HG02943 (cell line): ENCODE measurements at regions not wholly inside any gene's neighbourhood (a gene's known extent, or its start where the extent isn't known, plus 50 kb on each side); places are given as distances from the start of the nearest gene placed in this dataset.
"Not testable (repeated sequence)": the region's sequence is repeated elsewhere in the genome, so short reads cannot be mapped to it uniquely, and the experiment has no call there.

Experiments used
- ATAC-seq: cut with Tn5 transposase; IDR thresholded peaks from one replicate; pipeline ENCODE4 v1.9.1; 2021; ENCODE audit warnings: mild to moderate bottlenecking, low read depth, moderate library complexity; ENCODE audit not compliant: unreplicated experiment

DNA sequence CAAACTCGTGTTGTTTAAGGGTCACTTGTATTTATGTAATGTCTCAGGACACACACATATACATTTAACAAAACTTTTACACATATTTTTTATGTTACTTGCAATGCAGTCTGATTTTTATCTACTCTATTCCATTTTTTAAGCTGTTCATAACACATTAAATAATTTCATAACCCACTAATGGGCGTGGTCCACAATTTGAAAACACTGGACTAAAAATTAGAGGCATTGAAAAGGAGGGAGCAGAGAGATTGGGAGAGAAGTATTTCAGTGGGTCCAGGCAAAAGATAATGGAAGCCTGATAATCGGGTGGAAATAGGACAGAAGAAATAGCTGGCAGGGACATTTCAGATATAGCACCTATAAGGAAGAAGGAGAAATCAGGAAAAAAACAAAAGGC is 597.3 kb upstream of the CLINT1 start:
- no peak for ATAC-seq

GRCh38 chr5:158451993-158452672 is 593.2 kb upstream of the CLINT1 start:
- no peak for ATAC-seq

GRCh38 chr5:158451203-158451992 is 592.5 kb upstream of the CLINT1 start:
- no peak for ATAC-seq

DNA sequence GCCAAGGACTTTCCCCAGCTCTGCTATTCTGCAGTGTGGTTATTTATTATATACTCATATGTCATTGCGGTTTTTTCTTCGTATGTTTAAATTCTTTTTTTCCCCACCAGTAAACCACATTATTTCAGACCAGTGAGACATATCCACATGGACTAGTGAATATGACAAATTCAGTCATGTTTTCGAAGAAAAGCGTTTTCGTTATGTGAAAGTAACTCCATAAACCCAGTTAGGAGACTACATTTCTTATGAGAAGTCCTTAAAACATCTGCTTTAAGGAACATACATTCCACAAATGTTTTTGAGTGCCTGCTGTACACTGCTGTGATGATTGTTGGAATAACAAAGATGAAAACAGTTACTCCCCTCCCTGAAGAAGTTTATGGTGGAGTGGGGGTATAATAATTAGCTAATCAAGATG is 591.8 kb upstream of the CLINT1 start:
- no peak for ATAC-seq

- ATAC-seq: not testable (repeated sequence)
Measured at GRCh38 chr5:158446761-158447160, 587.8 kb upstream of the CLINT1 start.

DNA sequence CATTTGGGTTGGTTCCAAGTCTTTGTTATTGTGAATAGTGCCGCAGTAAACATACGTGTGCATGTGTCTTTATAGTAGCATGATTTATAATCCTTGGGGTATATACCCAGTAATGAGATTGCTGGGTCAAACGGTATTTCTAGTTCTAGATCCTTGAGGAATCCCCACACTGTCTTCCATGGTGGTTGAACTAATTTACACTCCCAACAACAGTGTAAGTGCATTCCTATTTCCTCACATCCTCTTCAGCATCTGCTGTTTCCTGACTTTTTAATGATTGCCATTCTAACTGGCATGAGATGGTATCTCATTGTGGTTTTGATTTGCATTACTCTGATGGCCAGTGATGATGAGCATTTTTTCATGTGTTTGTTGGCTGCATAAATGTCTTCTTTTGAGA is 580.3 kb upstream of the CLINT1 start:
- ATAC-seq: not testable (repeated sequence)

GRCh38 chr5:158436271-158437065 is 577.5 kb upstream of the CLINT1 start:
- ATAC-seq: no peak

- ATAC-seq: peak; percentile 83
Measured at GRCh38 chr5:158435161-158435616, 576.2 kb upstream of the CLINT1 start.

DNA sequence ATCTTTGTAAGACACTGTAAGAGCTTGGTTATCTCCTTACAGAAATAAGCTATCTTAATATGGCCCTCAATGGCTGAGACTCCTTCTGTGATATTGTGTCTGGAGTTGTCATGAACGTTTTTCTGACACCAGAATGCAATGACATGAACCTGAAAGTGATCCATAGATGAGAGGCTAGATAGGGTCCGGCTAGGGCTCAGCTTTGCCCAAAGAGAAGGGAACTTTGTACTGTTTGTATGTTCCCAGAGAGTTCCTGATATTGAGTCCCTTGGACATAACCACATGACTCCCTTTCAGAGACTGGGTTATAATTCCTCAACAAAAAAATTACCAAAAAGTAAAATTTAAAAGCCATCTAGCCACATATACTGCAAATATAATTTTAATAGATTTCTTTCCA is 575.8 kb upstream of the CLINT1 start:
- peak; percentile 12 for ATAC-seq

DNA sequence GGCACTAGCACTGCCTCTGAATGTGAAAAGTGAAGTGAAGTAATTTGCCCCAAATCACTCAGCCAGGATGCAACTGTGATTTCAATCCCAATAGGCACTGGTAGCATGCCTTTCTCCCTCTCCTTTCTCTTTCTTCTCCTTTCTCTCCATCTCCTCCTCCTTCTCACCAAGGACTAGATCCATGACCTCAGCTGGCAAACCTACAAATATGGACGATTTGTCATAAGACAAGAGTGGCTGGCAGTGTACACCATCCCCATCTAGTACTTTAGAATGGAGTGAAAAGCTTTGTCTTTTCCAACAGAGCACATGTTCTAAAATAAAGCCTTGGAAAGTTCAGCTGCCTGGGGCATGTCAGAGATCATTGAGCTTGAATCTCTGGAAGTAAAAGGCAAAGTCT is 574.7 kb upstream of the CLINT1 start:
- ATAC-seq: no peak

- ATAC-seq: no peak
Measured at GRCh38 chr5:158431369-158432029, 572.6 kb upstream of the CLINT1 start.

DNA sequence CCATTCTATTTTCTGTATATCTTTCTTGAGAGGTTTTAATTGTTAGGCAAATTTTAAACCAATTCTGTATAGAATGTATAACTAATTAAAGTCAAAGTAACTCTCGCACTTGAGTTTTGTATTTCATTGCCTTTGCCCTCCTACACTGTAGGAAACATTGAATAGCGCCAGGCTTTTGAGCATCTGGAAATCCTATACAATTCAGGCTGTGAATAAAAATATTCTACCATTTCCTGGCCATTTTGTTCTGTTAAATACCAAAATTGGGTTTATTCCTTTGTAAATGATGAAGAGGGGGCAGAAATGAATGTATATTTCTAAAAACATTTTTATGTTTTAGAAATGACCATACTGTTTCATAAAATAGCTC is 571.8 kb upstream of the CLINT1 start:
- ATAC-seq: no peak

- no peak for ATAC-seq
Measured at GRCh38 chr5:158430166-158430797, 571.3 kb upstream of the CLINT1 start.

GRCh38 chr5:158429564-158429963 is 570.6 kb upstream of the CLINT1 start:
- no peak for ATAC-seq

GRCh38 chr5:158423623-158424200 is 564.8 kb upstream of the CLINT1 start:
- ATAC-seq: no peak

DNA sequence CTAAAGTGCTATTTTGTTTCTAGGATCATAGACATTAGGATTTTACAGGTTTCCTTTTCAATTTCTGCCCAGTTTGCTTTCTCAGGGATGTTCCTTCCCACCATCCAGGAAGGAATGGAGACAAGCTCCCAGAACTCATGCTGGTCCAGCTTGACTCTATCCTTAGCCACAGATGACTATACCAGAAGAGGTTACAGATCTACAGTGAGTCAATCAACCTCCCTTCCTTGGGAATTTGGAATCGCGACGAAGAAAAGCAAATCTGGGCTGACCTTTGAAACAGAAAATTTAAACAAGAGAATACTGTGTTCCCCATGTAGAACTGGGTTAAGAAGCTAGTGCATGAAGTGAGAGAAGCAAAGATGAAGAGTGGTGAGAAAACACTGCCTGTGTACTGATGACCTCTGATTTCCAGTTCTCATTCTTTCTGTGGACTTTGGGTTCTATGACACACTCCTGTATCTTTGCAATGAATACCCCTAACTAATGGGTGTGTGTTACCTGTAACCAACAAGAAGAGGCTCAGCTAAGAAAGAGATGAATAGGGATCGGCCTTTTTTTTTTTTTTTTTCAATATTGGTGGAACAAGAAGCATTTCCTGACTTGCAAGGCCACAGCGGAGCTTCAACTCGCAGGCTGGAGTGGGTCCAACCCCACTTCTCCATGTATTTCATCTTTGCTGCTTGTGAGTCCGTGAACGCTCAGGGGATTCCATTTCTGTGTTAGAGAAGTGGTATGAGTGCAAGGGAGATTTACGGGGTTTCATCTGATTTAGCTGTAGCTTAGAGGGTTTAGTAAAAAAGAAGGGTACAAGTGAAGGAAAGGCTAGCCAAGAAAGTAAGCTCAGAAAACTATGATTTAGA is 563.9 kb upstream of the CLINT1 start:
- ATAC-seq: no peak

GRCh38 chr5:158421319-158421718 is 562.4 kb upstream of the CLINT1 start:
- ATAC-seq: no peak

- ATAC-seq: no peak
Measured at GRCh38 chr5:158419186-158419585, 560.2 kb upstream of the CLINT1 start.

DNA sequence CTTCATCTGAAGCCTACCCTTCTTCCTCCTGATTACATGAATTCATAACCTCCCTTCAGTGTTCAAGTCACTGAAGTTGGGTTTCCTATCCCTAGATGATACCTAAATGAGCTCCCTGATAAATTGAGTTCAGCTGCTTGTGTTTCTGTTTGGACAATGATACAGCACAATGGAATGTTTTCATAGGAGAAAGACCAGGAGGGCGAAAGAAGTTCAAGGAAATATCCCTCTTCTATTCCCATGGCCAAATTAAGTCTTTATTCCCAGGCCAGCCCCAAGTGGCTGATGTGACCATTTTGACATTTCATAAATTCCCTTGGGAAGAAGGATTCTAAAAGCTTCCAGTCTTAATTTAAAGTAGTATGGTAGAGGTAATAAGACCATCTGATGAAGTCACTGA is 555.8 kb upstream of the CLINT1 start:
- no peak for ATAC-seq
